Left ventricle myocardium superior (tissue), 1 donor: ENCODE measurements at regions not wholly inside any gene's neighbourhood (a gene's known extent, or its start where the extent isn't known, plus 50 kb on each side); places are given as distances from the start of the nearest gene placed in this dataset.
"Not testable (repeated sequence)": the region's sequence is repeated elsewhere in the genome, so short reads cannot be mapped to it uniquely, and the experiment has no call there.

Experiments used
- ATAC-seq: fragments of 200-7000 bp; cut with Tn5 transposase; one replicate; pipeline ENCODE4 v1.9.1; 2020; ENCODE audit warnings: mild to moderate bottlenecking, moderate library complexity
- DNase-seq: peaks from one replicate; pipeline ENCODE4 v3.0.0-alpha.2; 2020
- intact Hi-C: fragments of 100-400 bp; cut with micrococcal nuclease; formaldehyde crosslinking; loops from one replicate; pipeline ENCODE4 v1.11.0; 2022
- donor health status: DM: no; HTN: yes; CAD: no; lungs with severe emphysema.

DNA sequence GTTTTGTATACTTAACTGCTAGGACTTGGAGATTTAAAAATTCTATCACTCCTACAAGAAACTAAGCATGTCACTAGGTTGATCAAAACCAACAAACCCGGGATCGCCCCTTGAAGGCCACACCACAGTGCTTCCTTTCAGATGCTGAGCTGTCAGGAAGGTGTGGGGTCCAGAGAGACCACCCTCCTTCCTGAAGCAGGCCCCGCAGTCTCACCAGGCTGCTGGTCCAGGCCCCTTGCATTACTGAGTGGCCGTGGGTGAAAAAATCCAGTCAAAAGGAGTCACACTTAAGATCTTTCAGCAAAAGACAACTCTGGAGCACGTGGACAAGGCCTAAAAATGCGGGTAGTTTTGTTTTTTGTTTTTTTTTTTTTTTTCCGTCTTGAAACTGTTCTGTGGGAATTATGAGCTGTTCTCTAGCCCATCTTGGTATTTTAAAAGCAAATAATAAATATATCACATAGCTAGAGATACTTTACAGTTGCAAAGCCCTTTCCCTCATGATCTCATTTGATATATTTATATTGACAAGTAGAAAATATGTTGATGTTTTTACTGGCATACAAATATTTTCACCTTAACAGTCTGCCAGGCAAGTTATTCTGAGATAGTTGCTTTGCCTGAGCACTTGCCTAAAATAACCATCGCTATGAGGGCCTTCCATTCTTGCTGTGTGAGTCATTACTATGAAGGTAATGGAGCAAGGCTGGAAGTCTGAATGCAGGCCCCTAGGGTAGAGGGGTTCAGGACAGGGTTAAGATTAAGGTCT, 73.1 kb upstream of the EDEM3 start:
- peak; percentile 84 for ATAC-seq
- DNase-seq = no peak
- intact Hi-C loops = loop anchor here (5.0 kb wide), 1 partner anchor 145 kb away; the partner anchor contains the start of gene NIBAN1

DNA sequence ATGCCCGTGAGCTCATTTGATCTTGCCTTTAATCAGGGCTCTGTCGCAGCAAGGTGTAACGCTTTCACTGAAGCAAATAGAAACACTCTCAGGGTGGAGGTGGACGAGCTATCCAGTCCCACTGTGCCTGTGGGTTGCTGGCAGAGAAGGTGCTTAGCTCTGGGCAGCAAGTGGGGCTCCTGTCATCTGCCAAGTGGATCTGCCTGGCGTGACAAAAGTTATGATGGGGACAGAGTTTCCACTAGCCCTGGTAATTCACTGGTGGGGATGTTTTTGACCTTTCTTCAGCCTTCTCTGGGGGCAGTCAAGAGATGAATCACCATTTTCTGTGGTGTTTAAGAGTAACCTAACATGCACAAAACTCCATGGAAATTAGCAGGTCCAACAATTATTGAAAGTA, 71.3 kb upstream of the EDEM3 start:
- DNase-seq (peak; percentile 67), ATAC-seq (peak; percentile 70)
- intact Hi-C loops = loop anchor here (5.0 kb wide), 1 partner anchor 146 kb away; the partner anchor contains the start of gene NIBAN1

DNA sequence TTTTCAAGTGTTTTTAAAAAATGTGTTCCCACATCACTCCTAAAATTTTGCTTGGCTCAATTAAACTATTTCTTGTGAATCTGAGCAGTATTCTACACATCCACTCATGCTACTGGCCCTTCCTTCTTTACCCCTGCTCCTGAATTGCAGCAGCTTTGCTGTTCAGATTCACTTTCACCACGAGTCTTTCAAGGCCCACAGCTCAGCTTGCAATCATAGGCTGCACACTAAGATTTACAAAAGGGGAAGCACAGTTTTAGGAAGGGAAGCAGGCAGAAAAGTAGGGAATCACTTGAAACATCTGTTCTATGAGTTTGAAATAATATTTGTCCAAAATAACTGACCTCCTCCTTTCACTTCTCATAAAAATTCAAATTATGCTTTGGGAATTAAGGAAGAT, 70.9 kb upstream of the EDEM3 start:
- intact Hi-C loops = loop anchor here (5.0 kb wide), 1 partner anchor 147 kb away; the partner anchor contains the start of gene NIBAN1
- ATAC-seq = peak; percentile 8
- no peak for DNase-seq

DNA sequence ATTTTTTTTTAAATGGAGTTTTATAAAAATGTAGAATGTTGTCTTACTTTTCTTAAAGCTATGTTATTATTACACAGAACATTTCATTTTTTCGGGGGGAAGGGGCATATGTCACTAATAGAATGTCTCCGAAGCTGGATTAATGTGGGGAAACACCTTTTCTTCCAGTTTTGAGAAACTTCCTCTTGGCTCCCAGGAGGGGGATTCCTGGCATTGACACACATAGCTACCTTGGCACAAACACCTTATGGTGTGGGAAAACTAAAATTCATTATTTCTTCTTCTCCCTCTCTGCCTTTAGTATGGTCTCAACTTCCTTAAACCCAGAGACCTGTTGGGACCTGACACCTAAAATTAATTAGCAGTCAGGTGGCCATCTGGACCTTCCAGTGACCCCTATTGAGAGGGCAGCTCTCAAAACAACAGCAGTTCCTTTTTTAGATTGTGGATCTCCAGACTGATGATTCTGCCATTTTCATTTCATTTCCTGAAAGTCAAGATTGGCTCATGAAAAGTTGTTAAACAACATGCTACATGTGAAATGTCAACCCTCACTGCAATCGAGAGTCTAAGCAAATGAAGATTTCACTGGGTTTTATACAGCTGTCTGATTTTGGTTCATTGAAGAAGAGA, 70.1 kb upstream of the EDEM3 start:
- intact Hi-C loops = loop anchor here (5.0 kb wide), 1 partner anchor 147 kb away; the partner anchor contains the start of gene NIBAN1
- ATAC-seq (no peak), DNase-seq (no peak)

DNA sequence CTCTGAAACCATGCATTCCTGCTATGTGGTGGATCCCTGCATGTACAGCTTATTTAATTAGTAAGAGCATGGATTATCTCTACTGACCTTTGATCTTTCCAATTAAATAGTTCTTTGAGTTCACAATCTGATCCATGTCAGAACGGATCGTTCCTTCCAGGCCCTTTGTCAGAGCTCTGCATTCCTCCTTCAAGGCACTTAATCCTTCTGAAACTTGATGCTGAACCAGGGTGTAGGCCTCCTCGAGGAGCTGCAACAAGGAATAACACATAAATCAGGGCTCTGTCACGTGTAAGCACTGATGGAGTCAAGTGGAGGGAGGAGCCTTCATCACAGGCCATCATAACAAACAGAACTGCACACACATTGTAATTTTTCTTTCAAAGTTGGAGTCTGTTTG, 68.4 kb upstream of the EDEM3 start:
- ATAC-seq (no peak), DNase-seq (no peak)
- intact Hi-C loops = no loop called here

DNA sequence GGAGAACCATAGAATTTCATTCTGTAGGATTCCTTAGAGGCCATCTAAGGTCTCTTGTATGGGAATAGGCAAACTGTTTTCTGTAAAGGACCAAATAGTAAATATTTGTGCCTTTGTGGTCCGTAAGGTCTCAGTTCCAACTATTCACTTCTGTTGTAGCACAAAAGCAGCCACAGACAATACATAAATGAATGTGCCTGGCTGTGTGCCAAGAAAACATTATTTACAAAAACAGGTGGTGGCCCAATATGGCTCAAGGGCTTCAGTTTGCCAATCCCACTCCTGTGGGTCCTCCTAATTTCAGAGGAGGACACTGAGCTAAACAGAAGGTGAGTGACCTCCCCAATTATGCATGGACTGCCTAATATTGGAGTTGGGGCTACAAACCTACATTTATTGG, 67.6 kb upstream of the EDEM3 start:
- no peak for ATAC-seq
- no peak for DNase-seq
- intact Hi-C loops = no loop called here

DNA sequence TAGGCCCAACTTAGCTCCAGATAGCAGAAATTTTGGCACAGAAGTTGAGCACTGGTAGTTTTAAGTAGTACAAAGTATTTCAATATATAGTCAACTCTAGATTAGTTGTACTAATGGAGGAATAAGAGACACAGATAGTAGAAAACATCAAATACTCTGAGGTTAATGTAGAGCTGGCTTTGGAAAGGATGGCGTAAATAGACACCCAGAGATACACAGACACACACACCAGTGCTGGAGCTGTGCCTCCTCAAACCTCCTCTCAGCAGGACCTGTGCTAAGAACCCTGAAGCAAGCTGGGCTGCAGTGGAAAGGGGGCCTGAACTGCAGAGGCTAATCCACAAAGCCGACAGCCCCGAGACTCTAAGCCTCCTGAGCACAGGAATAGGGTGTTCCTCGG, 67.0 kb upstream of the EDEM3 start:
- ATAC-seq (peak; percentile 46), DNase-seq (no peak)
- intact Hi-C loops = no loop called here

DNA sequence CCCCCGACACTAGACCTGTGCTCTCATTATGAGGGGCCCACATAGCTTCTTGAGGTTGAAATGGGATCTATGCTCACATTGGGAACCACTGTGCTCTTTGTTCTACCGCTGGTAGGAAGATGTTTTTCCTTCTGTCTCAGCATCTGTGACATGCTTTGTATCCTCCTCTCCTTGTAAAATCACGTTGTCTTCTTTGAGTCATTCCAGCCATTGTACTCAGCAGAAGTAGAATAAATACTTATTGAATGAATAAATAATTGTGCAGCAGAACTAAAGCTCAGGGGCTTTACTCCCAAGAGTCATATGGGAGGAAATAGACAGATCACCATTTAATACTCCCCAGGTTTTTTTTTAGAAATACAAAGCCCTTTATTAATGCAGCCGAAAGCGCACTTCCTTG, 66.3 kb upstream of the EDEM3 start:
- ATAC-seq = no peak
- intact Hi-C loops = no loop called here
- no peak for DNase-seq

DNA sequence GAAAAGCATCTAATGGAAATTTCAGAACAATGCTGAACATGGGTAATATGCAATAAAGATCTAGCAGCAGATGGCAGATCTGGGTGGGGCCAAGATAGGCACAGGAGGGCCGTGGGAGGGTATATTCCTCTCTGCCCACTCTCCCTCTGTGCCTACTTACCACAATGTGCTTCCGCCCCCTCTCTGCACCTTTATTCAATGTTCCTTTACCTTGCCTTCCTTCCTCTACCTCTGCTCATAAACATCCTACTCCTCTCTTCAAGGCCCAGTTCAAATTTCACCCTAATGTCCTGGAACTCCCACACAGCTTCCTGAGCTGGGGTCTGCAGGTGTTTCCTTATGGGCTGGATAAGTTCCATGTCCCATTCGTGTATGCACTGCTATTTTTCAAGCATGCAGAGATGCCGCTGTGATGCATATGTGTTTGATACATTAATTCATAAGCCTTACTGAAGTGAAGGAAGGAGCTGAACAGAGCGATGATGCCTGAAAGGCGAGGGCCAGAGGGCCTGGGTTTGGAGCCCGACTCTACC, 65.6 kb upstream of the EDEM3 start:
- DNase-seq (no peak), ATAC-seq (no peak)
- intact Hi-C loops = no loop called here

DNA sequence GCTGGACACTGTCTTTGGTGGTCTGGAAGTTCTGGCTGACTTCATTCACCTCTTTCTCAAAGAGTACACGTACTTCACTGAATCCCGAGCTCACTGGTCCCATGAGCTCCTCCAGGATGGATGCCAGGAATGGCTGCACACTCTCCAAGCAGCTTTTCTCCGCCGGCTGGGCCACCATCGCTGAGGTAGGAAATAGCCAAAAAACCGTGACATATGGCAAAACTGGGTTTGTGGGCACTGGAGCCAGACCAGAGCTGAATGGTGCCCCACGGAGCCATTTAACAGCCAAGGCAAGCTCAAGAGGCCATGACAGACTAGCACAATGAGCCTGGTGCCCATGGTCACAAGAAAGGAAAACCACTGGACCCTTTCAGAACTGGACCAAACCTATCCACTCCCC, 64.0 kb upstream of the EDEM3 start:
- intact Hi-C loops = no loop called here
- ATAC-seq = no peak
- no peak for DNase-seq

DNA sequence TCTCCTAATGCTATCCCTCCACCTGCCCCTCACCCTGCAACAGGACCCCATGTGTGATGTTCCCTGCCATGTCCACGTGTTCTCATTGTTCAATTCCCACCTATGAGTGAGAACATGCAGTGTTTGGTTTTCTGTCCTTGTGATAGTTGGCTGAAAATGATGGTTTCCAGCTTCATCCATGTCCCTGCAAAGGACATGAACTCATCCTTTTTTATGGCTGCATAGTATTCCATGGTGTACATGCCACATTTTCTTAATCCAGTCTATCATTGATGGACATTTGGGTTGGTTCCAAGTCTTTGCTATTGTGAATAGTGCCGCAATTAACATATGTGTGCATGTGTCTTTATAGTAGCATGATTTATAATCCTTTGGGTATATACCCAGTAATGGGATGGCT, 62.3 kb upstream of the EDEM3 start:
- ATAC-seq, DNase-seq, intact Hi-C loops: not testable (repeated sequence)

DNA sequence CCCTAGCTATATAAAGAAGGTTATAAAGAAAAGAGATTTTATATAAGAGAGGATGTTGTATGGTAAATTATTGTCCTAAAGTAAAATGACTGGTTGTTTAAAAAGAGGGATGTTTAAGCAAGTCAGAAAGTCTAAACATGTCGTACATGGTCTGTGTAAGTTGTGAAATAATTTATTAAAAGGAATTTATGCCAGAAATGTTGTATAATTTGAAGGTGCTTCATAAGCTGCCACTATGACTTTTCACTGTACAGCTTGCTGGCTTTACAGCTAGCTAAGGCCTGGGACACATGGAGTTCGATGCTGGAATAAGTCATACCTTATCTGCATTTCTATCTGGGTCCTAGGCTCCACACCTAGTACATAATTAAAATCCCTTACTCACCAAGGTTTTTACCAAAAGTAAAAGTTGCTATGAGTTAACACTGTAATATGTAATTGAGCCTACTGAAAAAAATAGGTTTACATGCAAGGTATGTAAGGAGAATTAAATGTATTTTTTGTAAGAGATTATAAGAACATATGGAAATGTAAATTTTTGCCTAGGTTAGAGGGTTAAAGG, 59.0 kb upstream of the EDEM3 start:
- intact Hi-C loops = no loop called here

DNA sequence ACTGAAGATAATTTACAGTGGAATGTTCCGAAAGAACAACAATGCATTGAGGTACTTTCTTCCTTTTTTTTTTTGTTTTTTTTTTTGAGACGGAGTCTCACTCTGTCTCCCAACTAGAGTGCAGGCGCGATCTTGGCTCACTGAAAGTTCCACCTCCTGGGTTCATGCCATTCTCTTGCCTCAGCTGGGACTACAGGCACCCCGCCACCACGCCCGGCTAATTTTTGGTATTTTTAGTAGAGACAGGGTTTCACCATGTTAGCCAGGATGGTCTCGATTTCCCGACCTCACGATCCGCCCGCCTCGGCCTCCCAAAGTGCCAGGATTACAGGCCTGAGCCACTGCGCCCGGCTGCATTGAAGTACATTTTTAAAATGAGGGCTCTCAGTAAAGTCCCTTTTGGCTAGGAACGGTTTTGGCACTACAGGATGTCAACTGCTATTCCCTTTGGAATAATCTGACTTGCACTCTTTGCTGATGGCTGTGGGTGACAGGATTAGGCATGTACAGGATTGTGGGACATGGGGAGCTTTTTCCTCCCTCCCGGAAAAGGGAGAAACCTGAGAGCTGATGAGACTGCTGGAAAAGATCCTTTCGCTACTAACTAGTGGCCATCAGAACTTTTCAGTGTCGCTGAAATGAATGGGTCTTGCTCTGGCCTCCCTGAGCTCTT, 56.9 kb upstream of the EDEM3 start:
- ATAC-seq (peak; percentile 88), DNase-seq (peak; percentile 64)
- intact Hi-C loops = no loop called here

More for the DNA sequence above, 59.0 kb upstream of the EDEM3 start:
- no peak for ATAC-seq
- DNase-seq = no peak

DNA sequence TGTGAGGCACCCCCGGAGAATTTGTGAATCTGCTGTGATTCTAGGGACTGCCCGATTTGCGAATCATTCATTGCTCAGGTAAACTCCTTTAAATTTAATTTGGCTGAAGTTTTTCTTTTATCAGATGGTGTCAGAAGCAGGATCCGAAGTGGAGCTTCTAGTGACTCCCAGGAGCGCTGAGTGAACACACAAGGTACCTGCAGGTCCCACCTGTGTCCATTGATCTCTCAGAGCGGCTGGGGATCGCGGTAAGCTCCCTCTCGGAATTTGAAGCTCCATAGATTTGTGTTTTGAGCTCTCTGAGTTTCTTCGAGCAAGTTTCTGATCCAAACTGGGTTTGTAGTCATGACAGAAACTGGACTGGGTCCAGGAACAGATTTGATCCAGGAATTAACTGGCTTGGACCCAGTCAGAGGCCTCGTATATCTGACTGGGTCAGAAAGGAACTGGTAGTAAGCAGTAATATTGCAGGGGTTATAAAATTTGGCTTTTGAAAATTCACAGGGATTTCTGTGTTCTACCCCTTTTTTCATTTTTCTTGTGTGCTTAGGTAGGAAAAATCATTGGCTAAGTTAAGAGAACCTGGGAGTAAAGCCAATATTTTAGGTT, 56.2 kb upstream of the EDEM3 start:
- peak; percentile 53 for ATAC-seq
- intact Hi-C loops = no loop called here
- no peak for DNase-seq

DNA sequence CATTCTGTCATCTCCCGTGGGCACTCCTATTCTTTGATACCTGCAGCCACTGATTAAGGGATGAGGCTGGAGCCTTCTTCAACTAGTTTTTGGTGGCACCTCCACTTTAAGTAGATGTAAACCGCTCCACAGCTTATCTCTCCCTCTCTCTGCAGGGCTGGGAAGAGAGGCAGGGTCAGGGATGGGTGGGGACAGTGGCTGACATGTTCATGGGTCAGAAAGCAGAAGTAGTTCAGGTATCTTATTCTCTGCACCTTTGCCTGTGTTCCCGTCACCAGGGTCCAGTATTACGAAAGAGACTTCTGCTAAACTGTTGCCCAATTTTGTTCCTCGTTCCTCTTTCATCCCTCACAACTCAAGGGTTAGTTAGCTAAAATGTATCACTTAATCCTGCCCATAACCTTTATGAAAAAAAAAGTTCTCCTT, 51.7 kb upstream of the EDEM3 start:
- intact Hi-C loops = no loop called here
- DNase-seq (no peak), ATAC-seq (peak; percentile 41)

DNA sequence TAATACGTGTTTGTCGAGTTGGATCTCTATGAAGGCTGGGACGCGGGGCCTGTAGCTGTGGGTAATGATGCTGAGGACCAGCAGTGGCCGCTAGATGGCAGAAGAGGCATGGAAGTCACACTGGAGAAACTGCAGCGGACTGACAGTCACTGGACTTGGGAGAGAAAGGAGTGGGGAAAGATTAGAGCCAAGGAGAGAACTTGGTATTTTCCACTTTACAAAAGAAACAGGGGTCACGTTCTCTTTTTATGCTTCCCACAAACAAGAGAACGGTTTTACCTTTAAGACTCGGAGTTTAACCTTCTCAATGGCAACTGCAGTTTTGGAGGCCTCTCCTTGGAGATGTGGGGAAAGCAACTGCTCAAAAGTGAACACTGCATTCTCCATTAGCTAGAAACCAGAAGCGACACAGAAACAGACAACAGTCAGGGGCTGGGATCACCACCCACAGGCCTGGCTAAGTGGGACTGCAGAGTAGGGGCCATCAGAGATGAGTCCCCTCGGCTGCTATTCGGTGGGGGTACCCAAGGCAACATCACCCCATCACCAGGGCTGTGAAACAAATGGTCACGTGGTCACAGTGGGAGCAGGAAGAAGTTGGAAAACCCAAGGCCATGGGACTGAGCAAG, 51.1 kb upstream of the EDEM3 start:
- DNase-seq (peak; percentile 92), ATAC-seq (peak; percentile 96)
- intact Hi-C loops = loop anchor here (2.0 kb wide), 1 partner anchor 177 kb away; no protein-coding TSS in a partner anchor
